GM12878 (cell line): ENCODE measurements at regions not wholly inside any gene's neighbourhood (a gene's known extent, or its start where the extent isn't known, plus 50 kb on each side); places are given as distances from the start of the nearest gene placed in this dataset.

Source experiments
- ATAC-seq: fragments of 200-7000 bp; cut with Tn5 transposase; 3 replicates; pipeline ENCODE4 v1.9.1; 2020; ENCODE audit warnings: mild to moderate bottlenecking, moderate library complexity
- BruUV-seq: library from RNA; stranded (reverse); fragments of 400-500 nt; replicated peaks from 2 replicates; lab custom pipeline; 2021; lab: Mats Ljungman, UMichigan
- CTCF ChIA-PET: fragments of 300-600 bp; sonication (Branson Sonifier 250); formaldehyde crosslinking; extraction: SDS; loops from one replicate; lab custom pipeline; 2021; ENCODE audit warnings: inconsistent platforms; lab: Yijun Ruan, JAX
- POLR2A ChIA-PET: fragments of 350-600 bp; formaldehyde crosslinking; extraction: SDS; loops from one replicate; lab custom pipeline; 2021; ENCODE audit warnings: inconsistent platforms; lab: Charles Lee
- RAD21 ChIA-PET: fragments of 300-600 bp; sonication (Branson Sonifier 250); formaldehyde crosslinking; loops from one replicate; lab custom pipeline; 2023; ENCODE audit warnings: antibody characterized with exemption; ENCODE audit not compliant: unreplicated experiment; lab: Charles Lee
- SMC1A ChIA-PET: fragments of 300-600 bp; sonication (Branson Sonifier 250); formaldehyde crosslinking; loops from one replicate; lab custom pipeline; 2023; ENCODE audit not compliant: unreplicated experiment, uncharacterized antibody; lab: Charles Lee
- DNase-seq: peaks from one replicate; pipeline ENCODE4 v3.0.0-alpha.2; 2011; ENCODE audit warnings: low read depth, low spot score
- FAIRE-seq: peaks from 3 replicates; lab custom pipeline; 2011; peaks lifted over from hg19 to GRCh38; lab: Jason Lieb, UNC
- H2AFZ ChIP-seq: 2 replicates; pipeline ENCODE4 v1.6.0; 2011; ENCODE audit warnings: low read depth, low read length, control low read depth; ENCODE audit not compliant: control insufficient read depth
- H3K27ac ChIP-seq: 2 replicates; pipeline ENCODE4 v1.5.1; 2011; ENCODE audit warnings: control low read depth; ENCODE audit not compliant: control insufficient read depth, insufficient read depth
- H3K27me3 ChIP-seq, 2 experiments: replicated peaks in 1 of 2; 2 replicates each; pipeline versions ENCODE4 v1.6.0 to v1.6.1; 2011; ENCODE audit warnings: low read length in 1 of 2; ENCODE audit not compliant: control insufficient read depth in 2 of 2, insufficient read depth in 2 of 2
- H3K36me3 ChIP-seq, 2 experiments: 2 replicates each; pipeline ENCODE4 v1.5.1; 2011; ENCODE audit warnings: low read length in 1 of 2; ENCODE audit not compliant: control insufficient read depth in 2 of 2, insufficient read depth in 2 of 2
- H3K4me1 ChIP-seq: 2 replicates; pipeline ENCODE4 v1.6.1; 2011; ENCODE audit warnings: mild to moderate bottlenecking, low read length, moderate library complexity, mixed read lengths; ENCODE audit not compliant: control insufficient read depth, insufficient read depth
- H3K4me2 ChIP-seq: 2 replicates; pipeline ENCODE4 v1.6.0; 2011; ENCODE audit warnings: control low read depth; ENCODE audit not compliant: control insufficient read depth, insufficient read depth
- H3K4me3 ChIP-seq: fragments of 200-600 bp; sonication (generic); 2 replicates; pipeline ENCODE4 v1.5.1; 2016
- H3K79me2 ChIP-seq: 2 replicates; pipeline ENCODE4 v1.6.0; 2011; ENCODE audit warnings: low read length; ENCODE audit not compliant: control insufficient read depth, insufficient read depth
- H3K9ac ChIP-seq: 2 replicates; pipeline ENCODE4 v1.8.0; 2011; ENCODE audit warnings: low read length, control low read depth, mixed read lengths; ENCODE audit not compliant: control insufficient read depth, insufficient read depth
- H3K9me3 ChIP-seq: replicated peaks from 3 replicates; pipeline ENCODE4 v1.5.1; 2011; ENCODE audit warnings: mild to moderate bottlenecking, low read length; ENCODE audit not compliant: control insufficient read depth, insufficient read depth
- H4K20me1 ChIP-seq: 2 replicates; pipeline ENCODE4 v1.6.0; 2011; ENCODE audit not compliant: control insufficient read depth, insufficient read depth
- ATF2 ChIP-seq: IDR thresholded peaks from 2 replicates; pipeline ENCODE4 v1.6.1; 2012; ENCODE audit warnings: low read length, inconsistent platforms
- BCL11A ChIP-seq: IDR thresholded peaks from 2 replicates; pipeline ENCODE4 v1.6.1; 2011; ENCODE audit warnings: low read depth, low read length
- CBX3 ChIP-seq: fragments of 200-600 bp; sonication (generic); IDR thresholded peaks from 2 replicates; pipeline ENCODE4 v1.6.1; 2016; ENCODE audit warnings: low read depth, borderline replicate concordance
- CHD2 ChIP-seq: IDR thresholded peaks from 2 replicates; pipeline ENCODE4 v1.6.1; 2011; ENCODE audit warnings: low read depth, low read length, improper control_type of control experiment, borderline replicate concordance
- EGR1 ChIP-seq, 2 experiments: IDR thresholded peaks; 1 replicate in 1 of 2; 2 replicates in 1 of 2; pipeline ENCODE4 v1.6.1; 2011 to 2012; ENCODE audit warnings: low read depth in 2 of 2, low read length in 2 of 2, borderline replicate concordance in 1 of 2, mild to moderate bottlenecking in 1 of 2, moderate library complexity in 1 of 2
- JUNB ChIP-seq: IDR thresholded peaks from 2 replicates; pipeline ENCODE4 v1.6.1; 2016; ENCODE audit warnings: antibody characterized with exemption, mild to moderate bottlenecking
- MTA3 ChIP-seq: IDR thresholded peaks from 2 replicates; pipeline ENCODE4 v1.6.1; 2012; ENCODE audit warnings: low read length, inconsistent platforms, borderline replicate concordance
- RCOR1 ChIP-seq: conservative IDR thresholded peaks from 2 replicates; pipeline ENCODE4 v1.6.1; 2012; ENCODE audit warnings: low read depth, low read length, improper control_type of control experiment
- RFX5 ChIP-seq: IDR thresholded peaks from 2 replicates; pipeline ENCODE4 v1.6.1; 2011; ENCODE audit warnings: low read depth, low read length, improper control_type of control experiment
- SIN3A ChIP-seq: IDR thresholded peaks from 2 replicates; pipeline ENCODE4 v1.6.1; 2012; ENCODE audit warnings: low read depth, low read length, improper control_type of control experiment
- SIX5 ChIP-seq: IDR thresholded peaks from 2 replicates; pipeline ENCODE4 v1.6.1; 2011; ENCODE audit warnings: mild to moderate bottlenecking, low read depth, low read length, moderate library complexity; ENCODE audit not compliant: severe bottlenecking
- SMAD1 ChIP-seq: fragments of 450-650 bp; IDR thresholded peaks from 2 replicates; pipeline ENCODE4 v1.6.1; 2018; ENCODE audit warnings: mild to moderate bottlenecking, low read depth; ENCODE audit not compliant: partially characterized antibody
- SPI1 ChIP-seq: IDR thresholded peaks from 2 replicates; pipeline ENCODE4 v1.6.1; 2011; ENCODE audit warnings: low read depth, mild to moderate bottlenecking, low read length, moderate library complexity, borderline replicate concordance; ENCODE audit not compliant: insufficient read depth
- SUPT20H ChIP-seq: IDR thresholded peaks from 2 replicates; pipeline ENCODE4 v1.6.1; 2011; ENCODE audit warnings: low read depth, mild to moderate bottlenecking, low read length, moderate library complexity, borderline replicate concordance; ENCODE audit not compliant: control insufficient read depth
- ZBED1 ChIP-seq: IDR thresholded peaks from 2 replicates; pipeline ENCODE4 v1.6.1; 2016; ENCODE audit warnings: borderline replicate concordance
- ZBTB4 ChIP-seq: fragments of 450-650 bp; formaldehyde crosslinking; IDR thresholded peaks from 2 replicates; pipeline ENCODE4 v1.4.0; 2022; ENCODE audit warnings: mild to moderate bottlenecking, moderate library complexity
- ZNF217 ChIP-seq: fragments of 450-650 bp; IDR thresholded peaks from 2 replicates; pipeline ENCODE4 v1.6.1; 2017; ENCODE audit warnings: antibody characterized with exemption, mild to moderate bottlenecking
- ZNF622 ChIP-seq: fragments of 450-650 bp; IDR thresholded peaks from 2 replicates; pipeline ENCODE4 v1.6.1; 2017; ENCODE audit warnings: mild to moderate bottlenecking, inconsistent platforms
- ZZZ3 ChIP-seq: IDR thresholded peaks from 2 replicates; pipeline ENCODE4 v1.6.1; 2011; ENCODE audit warnings: low read depth; ENCODE audit not compliant: control insufficient read depth, insufficient read length
- WGBS: methylation state at CpG from one replicate; pipeline ENCODE4 v1.1.6; 2016; ENCODE audit warnings: low lambda C conversion rate; ENCODE audit not compliant: insufficient replicate concordance, insufficient coverage; ENCODE audit errors: missing lambda C conversion rate; 5-methylcytosine and 5-hydroxymethylcytosine counted together
- in situ Hi-C: fragments of 300-500 bp; cut with MboI; formaldehyde crosslinking; loops from 9 replicates; pipeline ENCODE4 v1.14.3; 2018; ENCODE audit warnings: mixed read lengths
- intact Hi-C: fragments of 100-400 bp; cut with micrococcal nuclease; formaldehyde crosslinking; loops from one replicate; pipeline ENCODE4 v1.14.2; 2022; ENCODE audit not compliant: unreplicated experiment

DNA sequence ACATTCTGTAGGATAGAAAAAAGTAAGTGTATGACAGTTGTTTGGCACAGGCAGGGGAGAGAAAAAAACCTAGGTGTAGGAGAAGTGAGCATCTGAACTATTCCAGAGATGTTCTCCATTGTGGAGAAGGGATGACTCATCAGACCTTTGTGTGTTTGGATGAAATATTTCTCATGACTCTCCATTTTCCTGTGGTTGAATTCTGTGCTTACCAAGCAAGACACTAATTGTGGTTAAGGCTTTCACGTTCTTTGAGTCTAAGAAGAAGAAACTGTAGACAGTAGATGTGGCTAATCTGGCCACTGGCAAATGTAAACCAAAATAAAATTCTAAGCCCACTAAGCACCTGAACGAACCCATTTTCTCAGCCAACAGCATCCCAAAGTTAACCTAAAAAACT, 107.9 kb upstream of the GZMB start (continued):
- TF ChIP-seq ZZZ3 = no peak
- no peak for TF ChIP-seq ZNF622
- TF ChIP-seq ZBED1 = no peak

DNA sequence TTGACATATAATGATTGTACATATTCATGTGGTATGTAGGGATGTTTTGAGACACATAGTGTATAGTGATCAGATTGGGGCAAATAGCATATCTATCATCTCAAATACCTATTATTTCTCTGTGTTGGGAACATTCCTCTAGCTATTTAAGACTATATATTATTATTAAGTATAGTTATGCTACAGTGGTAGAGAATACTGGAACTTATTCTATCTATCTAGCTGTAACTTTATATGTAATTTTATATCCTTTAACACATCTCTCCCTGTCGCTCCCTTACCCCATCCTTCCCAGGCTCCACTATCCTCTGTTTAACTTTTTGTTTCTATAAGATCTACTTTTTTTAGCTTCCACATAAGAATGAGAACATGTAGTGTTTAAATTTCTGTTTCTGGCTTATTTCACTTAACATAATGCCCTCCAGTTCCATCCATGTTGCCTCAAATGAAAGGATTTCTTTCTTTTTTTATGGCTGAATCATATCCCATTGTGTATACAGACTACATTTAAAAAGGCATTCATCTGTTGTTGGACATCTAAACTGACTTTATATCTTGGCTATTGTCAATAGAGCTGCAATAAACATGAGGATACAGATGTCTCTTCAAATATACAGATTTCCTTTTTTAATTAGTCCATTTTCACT, 102.1 kb upstream of the GZMB start:
- no peaks in the 10 kb centered on the region for H3K79me2 ChIP-seq
- intact Hi-C loops (loop anchor here (1.0 to 10.0 kb wide), 7 partner anchors 25 to 509 kb away; no protein-coding TSS in a partner anchor), in situ Hi-C loops (loop anchor here (10.0 to 25.0 kb wide), 2 partner anchors 399 to 676 kb away; no protein-coding TSS in a partner anchor)
- no peak for DNase-seq
- FAIRE-seq = no peak
- ATAC-seq = no peak
- ChIA-PET POLR2A (no interaction called here), RAD21 (interaction anchor here (0.8 to 3.5 kb wide), 9 partner anchors 43 to 501 kb away, joined by 3 to 17 read pairs (median 3); no protein-coding TSS in a partner anchor), CTCF (interaction anchor here (0.7 to 11.2 kb wide), 15 partner anchors 23 to 416 kb away, joined by 3 to 140 read pairs (median 3); no protein-coding TSS in a partner anchor), SMC1A (interaction anchor here (1.3 to 6.0 kb wide), 8 partner anchors 24 to 413 kb away, joined by 3 to 82 read pairs (median 8); no protein-coding TSS in a partner anchor)
- no peaks in the 10 kb centered on the region for H3K36me3 ChIP-seq
- H3K4me1 ChIP-seq = no peaks in the 10 kb centered on the region
- no peak for TF ChIP-seq SIN3A
- no peak for TF ChIP-seq EGR1 (IDR thresholded peaks at IDR 0.05; ENCODE audit: borderline replicate concordance in 1 of 2, low read depth in 2 of 2, low read length in 2 of 2)
- TF ChIP-seq ATF2 = no peak
- TF ChIP-seq SUPT20H = no peak
- no peak for TF ChIP-seq SPI1
- no peak for TF ChIP-seq CHD2
- TF ChIP-seq BCL11A = no peak
- no peak for TF ChIP-seq JUNB
- no peak for TF ChIP-seq RCOR1
- no peak for TF ChIP-seq SMAD1
- no peak for TF ChIP-seq ZBED1
- TF ChIP-seq CBX3 = no peak
- no peak for TF ChIP-seq SIX5
- no peak for TF ChIP-seq RFX5
- no peak for TF ChIP-seq MTA3
- TF ChIP-seq ZBTB4 (CRISPR knock-in tag) = no peak
- no peak for TF ChIP-seq ZNF217
- TF ChIP-seq ZZZ3 = no peak
- H2AFZ ChIP-seq = no peak overlapping the region
- no peak overlapping the region for H3K27ac ChIP-seq
- no TSS peak for BruUV-seq
- no peak overlapping the region for H3K4me2 ChIP-seq
- 0% methylated on average over 1 of the region's 1 CpG for WGBS
- H3K9ac ChIP-seq = no peak overlapping the region
- no peaks in the 10 kb centered on the region for H4K20me1 ChIP-seq
- no peaks in the 10 kb centered on the region for H3K9me3 ChIP-seq
- H3K4me3 ChIP-seq = no peak overlapping the region
- no peaks in the 10 kb centered on the region for H3K27me3 ChIP-seq
